ENCODE measurements at regions not wholly inside any gene's neighbourhood (a gene's known extent, or its start where the extent isn't known, plus 50 kb on each side); places are given as distances from the start of the nearest gene placed in this dataset.
"Not testable (repeated sequence)": the region's sequence is repeated elsewhere in the genome, so short reads cannot be mapped to it uniquely, and the experiment has no call there.

- no peak overlapping the region for H3K27ac ChIP-seq (ENCODE audit: low read depth, low read length, poor library complexity, severe bottlenecking)
- no peaks in the 10 kb centered on the region for H3K4me1 ChIP-seq (ENCODE audit: insufficient read depth, low read length, poor library complexity, severe bottlenecking)
- no TSS peak for BruUV-seq (replicated peaks)
- no peak overlapping the region for H3K4me2 ChIP-seq (ENCODE audit: low read length)
- H4K20me1 ChIP-seq (ENCODE audit: insufficient read depth, low read length), result no peaks in the 10 kb centered on the region
- no peak for TF ChIP-seq CTCF (conservative IDR thresholded peaks at IDR 0.05; ENCODE audit: low read length)
- TF ChIP-seq EZH2phosphoT487 (IDR thresholded peaks at IDR 0.05; ENCODE audit: borderline replicate concordance, low read depth, low read length), result no peak
- POLR2A ChIA-PET, result interaction anchor here (0.6 kb wide), 1 partner anchor 76 kb away, joined by 3 read pairs; no protein-coding TSS in a partner anchor
- no peaks in the 10 kb centered on the region for H3K79me2 ChIP-seq (ENCODE audit: insufficient read depth, low read depth, low read length)
- intact Hi-C loops (cut with micrococcal nuclease; ENCODE audit: unreplicated experiment), result no loop called here
- H2AFZ ChIP-seq (ENCODE audit: low read length), result no peak overlapping the region; the same call in 1 of the 2 replicates
- H3K36me3 ChIP-seq (ENCODE audit: insufficient read depth, low read length), result no peaks in the 10 kb centered on the region
- H3K4me3 ChIP-seq (ENCODE audit: low read depth, low read length, poor library complexity, severe bottlenecking), result no peak overlapping the region
- CTCF ChIA-PET (ENCODE audit: unreplicated experiment), result no interaction called here
- no peaks in the 10 kb centered on the region for H3K9me2 ChIP-seq (ENCODE audit: insufficient read depth, low read length)
- no peaks in the 10 kb centered on the region for H3K9me3 ChIP-seq (ENCODE audit: low read length)
- DNase-seq (ENCODE audit: low spot score), result no peak
Observed at GRCh38 chr18:3346487-3346886, 84.6 kb downstream of the MYL12B start.

- H3K27ac ChIP-seq (ENCODE audit: low read depth, low read length, poor library complexity, severe bottlenecking), result no peak overlapping the region
- no peaks in the 10 kb centered on the region for H3K36me3 ChIP-seq (ENCODE audit: insufficient read depth, low read length)
- no peaks in the 10 kb centered on the region for H3K79me2 ChIP-seq (ENCODE audit: insufficient read depth, low read depth, low read length)
- TF ChIP-seq CTCF (conservative IDR thresholded peaks at IDR 0.05; ENCODE audit: low read length), result no peak
- no peak for TF ChIP-seq EZH2phosphoT487 (IDR thresholded peaks at IDR 0.05; ENCODE audit: borderline replicate concordance, low read depth, low read length)
- no peaks in the 10 kb centered on the region for H3K9me2 ChIP-seq (ENCODE audit: insufficient read depth, low read length)
- no TSS peak for BruUV-seq (replicated peaks)
- POLR2A ChIA-PET, result no interaction called here
- H3K4me2 ChIP-seq (ENCODE audit: low read length), result no peak overlapping the region
- no peak overlapping the region for H2AFZ ChIP-seq (ENCODE audit: low read length)
- no peak overlapping the region for H3K4me3 ChIP-seq (ENCODE audit: low read depth, low read length, poor library complexity, severe bottlenecking)
- no peaks in the 10 kb centered on the region for H3K4me1 ChIP-seq (ENCODE audit: insufficient read depth, low read length, poor library complexity, severe bottlenecking)
- intact Hi-C loops (cut with micrococcal nuclease; ENCODE audit: unreplicated experiment), result no loop called here
- H4K20me1 ChIP-seq (ENCODE audit: insufficient read depth, low read length), result no peaks in the 10 kb centered on the region
- no peaks in the 10 kb centered on the region for H3K9me3 ChIP-seq (ENCODE audit: low read length)
- CTCF ChIA-PET (ENCODE audit: unreplicated experiment), result no interaction called here
- no peak for DNase-seq (ENCODE audit: low spot score)
Observed at GRCh38 chr18:3347286-3347803, 85.4 kb downstream of the MYL12B start.

- H3K36me3 ChIP-seq (ENCODE audit: insufficient read depth, low read length), result no peaks in the 10 kb centered on the region
- H4K20me1 ChIP-seq (ENCODE audit: insufficient read depth, low read length), result no peaks in the 10 kb centered on the region
- H3K4me3 ChIP-seq (ENCODE audit: low read depth, low read length, poor library complexity, severe bottlenecking), result no peak overlapping the region
- H3K4me2 ChIP-seq (ENCODE audit: low read length), result no peak overlapping the region
- no peaks in the 10 kb centered on the region for H3K9me3 ChIP-seq (ENCODE audit: low read length)
- TF ChIP-seq EZH2phosphoT487 (IDR thresholded peaks at IDR 0.05; ENCODE audit: borderline replicate concordance, low read depth, low read length), result no peak
- no peak for TF ChIP-seq CTCF (conservative IDR thresholded peaks at IDR 0.05; ENCODE audit: low read length)
- no TSS peak for BruUV-seq (replicated peaks)
- H3K79me2 ChIP-seq (ENCODE audit: insufficient read depth, low read depth, low read length), result no peaks in the 10 kb centered on the region
- H3K4me1 ChIP-seq (ENCODE audit: insufficient read depth, low read length, poor library complexity, severe bottlenecking), result no peaks in the 10 kb centered on the region
- intact Hi-C loops (cut with micrococcal nuclease; ENCODE audit: unreplicated experiment), result no loop called here
- CTCF ChIA-PET (ENCODE audit: unreplicated experiment), result interaction anchor here (0.6 kb wide), 1 partner anchor 100 kb away, joined by 5 read pairs; no protein-coding TSS in a partner anchor
- POLR2A ChIA-PET, result no interaction called here
- no peak for DNase-seq (ENCODE audit: low spot score)
- no peak overlapping the region for H3K27ac ChIP-seq (ENCODE audit: low read depth, low read length, poor library complexity, severe bottlenecking)
- no peak overlapping the region for H2AFZ ChIP-seq (ENCODE audit: low read length)
- no peaks in the 10 kb centered on the region for H3K9me2 ChIP-seq (ENCODE audit: insufficient read depth, low read length)
Observed at GRCh38 chr18:3348176-3348575, 86.2 kb downstream of the MYL12B start.

DNA sequence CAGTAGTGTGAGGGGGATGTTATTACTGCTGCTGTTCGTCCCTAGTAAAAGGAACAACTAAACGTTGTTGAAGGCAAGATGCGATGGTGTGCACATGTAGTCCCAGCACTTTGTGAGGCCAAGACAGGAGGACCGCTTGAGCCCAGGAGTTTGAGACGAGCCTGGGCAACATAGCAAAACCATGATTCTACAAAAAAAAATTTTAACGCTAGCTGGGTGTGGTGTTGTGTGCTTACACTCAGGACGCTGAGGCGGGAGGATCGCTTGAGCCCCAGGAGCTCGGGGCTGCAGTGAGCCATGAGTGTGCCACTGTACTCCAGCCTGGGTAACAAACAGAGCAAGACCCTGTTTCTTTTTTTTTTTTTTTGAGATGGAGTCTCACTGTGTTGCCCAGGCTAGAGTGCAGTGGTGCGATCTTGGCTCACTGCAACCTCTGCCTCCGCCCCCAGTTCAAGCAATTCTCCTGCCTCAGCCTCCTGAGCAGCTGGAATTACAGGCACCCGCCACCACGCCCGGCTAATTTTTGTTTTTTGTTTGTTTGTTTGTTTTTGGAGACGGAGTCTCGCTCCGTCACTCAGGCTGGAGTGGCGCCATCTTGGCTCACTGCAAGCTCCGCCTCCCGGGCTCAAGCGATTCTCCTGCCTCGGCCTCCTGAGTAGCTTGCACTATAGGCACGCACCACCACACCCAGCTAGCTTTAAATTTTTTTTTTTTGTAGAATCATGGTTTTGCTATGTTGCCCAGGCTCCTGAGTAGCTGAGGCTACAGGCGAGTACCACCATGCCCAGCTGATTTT lies 87.3 kb downstream of the MYL12B start:
- H3K27ac ChIP-seq (ENCODE audit: low read depth, low read length, poor library complexity, severe bottlenecking); H3K79me2 ChIP-seq (ENCODE audit: insufficient read depth, low read depth, low read length); H2AFZ ChIP-seq (ENCODE audit: low read length); H3K9me2 ChIP-seq (ENCODE audit: insufficient read depth, low read length); H3K4me2 ChIP-seq (ENCODE audit: low read length); H3K9me3 ChIP-seq (ENCODE audit: low read length); H3K4me1 ChIP-seq (ENCODE audit: insufficient read depth, low read length, poor library complexity, severe bottlenecking); CTCF ChIA-PET (ENCODE audit: unreplicated experiment); BruUV-seq (replicated peaks); H4K20me1 ChIP-seq (ENCODE audit: insufficient read depth, low read length); H3K4me3 ChIP-seq (ENCODE audit: low read depth, low read length, poor library complexity, severe bottlenecking); H3K36me3 ChIP-seq (ENCODE audit: insufficient read depth, low read length); DNase-seq (ENCODE audit: low spot score); intact Hi-C loops (cut with micrococcal nuclease; ENCODE audit: unreplicated experiment): not testable (repeated sequence)
- POLR2A ChIA-PET, result interaction anchor here (0.7 kb wide), 1 partner anchor 170 kb away, joined by 4 read pairs; no protein-coding TSS in a partner anchor
